PC-9 (cell line): ENCODE measurements at regions not wholly inside any gene's neighbourhood (a gene's known extent, or its start where the extent isn't known, plus 50 kb on each side); places are given as distances from the start of the nearest gene placed in this dataset.

Experiments used
- BruUV-seq: library from RNA; stranded (reverse); fragments of 400-500 nt; replicated peaks from 2 replicates; lab custom pipeline; 2021; lab: Mats Ljungman, UMichigan
- CTCF ChIA-PET: fragments of 300-600 bp; sonication (Branson Sonifier 250); formaldehyde crosslinking; loops from one replicate; lab custom pipeline; 2022; ENCODE audit warnings: antibody characterized with exemption; lab: Charles Lee
- POLR2A ChIA-PET: fragments of 300-600 bp; sonication (Branson Sonifier 250); formaldehyde crosslinking; loops from one replicate; lab custom pipeline; 2022; ENCODE audit warnings: antibody characterized with exemption; ENCODE audit not compliant: unreplicated experiment; lab: Charles Lee
- DNase-seq, 2 experiments: peaks; one replicate each; pipeline versions ENCODE4 v3.0.0 to v3.0.0-alpha.2; 2015 to 2022; ENCODE audit warnings: mixed read lengths in 1 of 2
- H2AFZ ChIP-seq: fragments of 200-600 bp; sonication (generic); 2 replicates; pipeline ENCODE4 v1.8.1; 2017; ENCODE audit warnings: antibody characterized with exemption
- H3F3A ChIP-seq: fragments of 200-600 bp; sonication (generic); 2 replicates; pipeline ENCODE4 v1.8.1; 2017; ENCODE audit warnings: antibody characterized with exemption, mild to moderate bottlenecking, low read depth; ENCODE audit not compliant: insufficient read depth
- H3K27ac ChIP-seq: fragments of 200-600 bp; sonication (generic); 2 replicates; pipeline ENCODE4 v1.6.1; 2016; ENCODE audit warnings: mixed run types
- H3K27me3 ChIP-seq: fragments of 200-600 bp; sonication (generic); 2 replicates; pipeline ENCODE4 v1.6.1; 2016; ENCODE audit warnings: low read depth, mixed run types; ENCODE audit not compliant: insufficient read depth
- H3K36me3 ChIP-seq: fragments of 200-600 bp; sonication (generic); 2 replicates; pipeline ENCODE4 v1.6.1; 2016; ENCODE audit warnings: low read depth, mixed run types
- H3K4me1 ChIP-seq: fragments of 200-600 bp; sonication (generic); replicated peaks from 2 replicates; pipeline ENCODE4 v1.6.1; 2016; ENCODE audit warnings: mixed run types; ENCODE audit not compliant: insufficient read depth
- H3K4me2 ChIP-seq: fragments of 200-600 bp; sonication (generic); 2 replicates; pipeline ENCODE4 v1.6.1; 2017; ENCODE audit warnings: mixed run types
- H3K4me3 ChIP-seq: fragments of 200-600 bp; sonication (generic); 2 replicates; pipeline ENCODE4 v1.6.1; 2016; ENCODE audit warnings: mixed run types
- H3K79me2 ChIP-seq: fragments of 200-600 bp; sonication (generic); 2 replicates; pipeline ENCODE4 v1.6.1; 2017; ENCODE audit warnings: low read depth, mixed run types
- H3K9me2 ChIP-seq: fragments of 200-600 bp; sonication (generic); 2 replicates; pipeline ENCODE4 v1.8.1; 2017; ENCODE audit warnings: mild to moderate bottlenecking; ENCODE audit not compliant: insufficient read depth
- H3K9me3 ChIP-seq: fragments of 200-600 bp; sonication (generic); 2 replicates; pipeline ENCODE4 v1.8.1; 2016; ENCODE audit warnings: low read depth; ENCODE audit not compliant: insufficient read depth
- H4K20me1 ChIP-seq: fragments of 200-600 bp; sonication (generic); 2 replicates; pipeline ENCODE4 v1.8.1; 2017; ENCODE audit not compliant: insufficient read depth
- CTCF ChIP-seq: fragments of 200-600 bp; sonication (generic); conservative IDR thresholded peaks from 2 replicates; pipeline ENCODE4 v1.6.1; 2017; ENCODE audit warnings: mixed run types, antibody characterized with exemption, mild to moderate bottlenecking, moderate library complexity
- EZH2 ChIP-seq: fragments of 200-600 bp; sonication (generic); IDR thresholded peaks from 2 replicates; pipeline ENCODE4 v1.8.0; 2017; ENCODE audit warnings: antibody characterized with exemption, low read depth
- intact Hi-C: fragments of 100-400 bp; cut with micrococcal nuclease; formaldehyde crosslinking; loops from one replicate; pipeline ENCODE4 v1.10.0; 2022; ENCODE audit not compliant: unreplicated experiment

DNA sequence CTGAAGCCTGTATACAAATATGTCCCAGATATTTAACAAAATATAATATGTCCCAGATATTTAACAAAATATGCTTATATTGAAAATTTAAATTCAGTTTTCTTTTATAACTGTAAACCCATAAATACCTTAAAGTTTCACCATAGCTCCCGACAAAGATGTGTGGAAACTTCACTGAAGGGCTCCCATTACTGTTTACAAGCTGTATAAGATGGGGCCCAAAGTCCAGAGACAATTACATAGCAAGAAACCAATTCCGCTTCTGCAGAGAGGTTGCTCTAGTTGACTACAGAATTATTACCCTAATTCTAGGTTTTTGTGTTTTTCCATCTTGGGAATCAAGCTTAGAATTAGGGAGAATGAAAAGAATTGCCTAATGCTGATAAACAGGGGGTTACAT lies 102.6 kb upstream of the EPHA6 start:
- no peak for TF ChIP-seq EZH2
- TF ChIP-seq CTCF: no peak
- Histone ChIP-seq H3K9me2 (no peaks in the 10 kb centered on the region), H3K9me3 (no peaks in the 10 kb centered on the region), H3K27me3 (no peaks in the 10 kb centered on the region), H3K79me2 (no peaks in the 10 kb centered on the region), H3K4me3 (no peak overlapping the region), H2AFZ (no peak overlapping the region), H3K27ac (no peak overlapping the region), H3F3A (no peaks in the 10 kb centered on the region), H3K4me1 (no peaks in the 10 kb centered on the region), H3K4me2 (no peak overlapping the region), H4K20me1 (no peaks in the 10 kb centered on the region), H3K36me3 (no peaks in the 10 kb centered on the region)
- CTCF ChIA-PET: no interaction called here
- BruUV-seq: no TSS peak
- intact Hi-C loops: no loop called here
- no peak for DNase-seq
- POLR2A ChIA-PET: no interaction called here

DNA sequence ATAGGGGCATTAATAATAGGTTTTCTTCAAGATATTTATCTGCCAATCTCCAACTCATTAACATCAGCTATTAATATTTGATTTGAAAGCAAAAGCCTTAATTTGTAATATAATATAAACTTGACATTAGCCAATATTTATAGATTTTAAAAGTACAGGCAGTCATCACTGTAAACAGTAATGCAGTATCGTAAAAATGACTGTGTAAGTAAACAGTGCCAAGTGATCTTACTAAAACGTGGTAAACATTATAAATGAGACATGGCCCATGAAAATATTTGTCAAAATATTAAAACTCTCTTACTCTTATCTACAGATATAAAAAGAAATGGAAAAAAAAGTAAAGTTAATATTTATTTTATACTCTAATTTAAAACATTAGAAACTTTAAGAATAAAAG lies 101.6 kb upstream of the EPHA6 start:
- CTCF ChIA-PET: no interaction called here
- H3K27me3 ChIP-seq: no peaks in the 10 kb centered on the region
- BruUV-seq: no TSS peak
- H3K27ac ChIP-seq: no peak overlapping the region
- TF ChIP-seq CTCF (no peak), EZH2 (no peak)
- no peak overlapping the region for H2AFZ ChIP-seq
- POLR2A ChIA-PET: no interaction called here
- intact Hi-C loops: no loop called here
- no peaks in the 10 kb centered on the region for H3K4me1 ChIP-seq
- H3K79me2 ChIP-seq: no peaks in the 10 kb centered on the region
- H3F3A ChIP-seq: no peaks in the 10 kb centered on the region
- H3K36me3 ChIP-seq: no peaks in the 10 kb centered on the region
- no peaks in the 10 kb centered on the region for H3K9me2 ChIP-seq
- H4K20me1 ChIP-seq: no peaks in the 10 kb centered on the region
- no peak overlapping the region for H3K4me3 ChIP-seq
- DNase-seq: no peak
- H3K9me3 ChIP-seq: no peaks in the 10 kb centered on the region
- H3K4me2 ChIP-seq: no peak overlapping the region

GRCh38 chr3:96719921-96720320 lies 94.5 kb upstream of the EPHA6 start:
- H4K20me1 ChIP-seq: no peaks in the 10 kb centered on the region
- no peaks in the 10 kb centered on the region for H3F3A ChIP-seq
- ChIA-PET POLR2A (no interaction called here), CTCF (no interaction called here)
- no peak overlapping the region for H3K4me2 ChIP-seq
- no peaks in the 10 kb centered on the region for H3K36me3 ChIP-seq
- H3K9me3 ChIP-seq: no peaks in the 10 kb centered on the region
- intact Hi-C loops: no loop called here
- no peaks in the 10 kb centered on the region for H3K4me1 ChIP-seq
- no peak overlapping the region for H3K27ac ChIP-seq
- H3K27me3 ChIP-seq: no peaks in the 10 kb centered on the region
- no peaks in the 10 kb centered on the region for H3K9me2 ChIP-seq
- no peak overlapping the region for H3K4me3 ChIP-seq
- no peak overlapping the region for H2AFZ ChIP-seq
- no TSS peak for BruUV-seq
- DNase-seq: no peak
- TF ChIP-seq CTCF: no peak
- TF ChIP-seq EZH2: no peak
- no peaks in the 10 kb centered on the region for H3K79me2 ChIP-seq
